Uterus (tissue), 3 donors: ENCODE measurements at regions not wholly inside any gene's neighbourhood (a gene's known extent, or its start where the extent isn't known, plus 50 kb on each side); places are given as distances from the start of the nearest gene placed in this dataset.

ENCODE experiments used
- DNase-seq, 2 donors: peaks; one replicate each; pipeline ENCODE4 v3.0.0-alpha.2; 2019 to 2020
- H3K27ac ChIP-seq, 2 donors: fragments of 200-600 bp; sonication (generic); 1 replicate in 1 of 2; 2 replicates in 1 of 2; pipeline ENCODE4 v1.5.1; 2016 to 2018
- H3K27me3 ChIP-seq, 2 donors: fragments of 200-600 bp; sonication (generic); one replicate each; pipeline ENCODE4 v1.5.1; 2018 to 2019; ENCODE audit warnings: control low read depth in 1 of 2
- H3K36me3 ChIP-seq, 2 donors: fragments of 200-600 bp; sonication (generic); one replicate each; pipeline ENCODE4 v1.5.1; 2019; ENCODE audit warnings: control low read depth in 1 of 2
- H3K4me1 ChIP-seq, 2 donors: fragments of 200-600 bp; sonication (generic); one replicate each; pipeline ENCODE4 v1.5.1; 2018 to 2019; ENCODE audit warnings: control low read depth in 1 of 2
- H3K4me3 ChIP-seq, 2 donors: fragments of 200-600 bp; sonication (generic); 1 replicate in 1 of 2; 2 replicates in 1 of 2; pipeline ENCODE4 v1.5.1; 2018 to 2019; ENCODE audit warnings: mild to moderate bottlenecking in 1 of 2
- H3K9me3 ChIP-seq, 2 donors: fragments of 200-600 bp; sonication (generic); one replicate each; pipeline ENCODE4 v1.5.1; 2019; ENCODE audit warnings: control low read depth in 1 of 2
- CTCF ChIP-seq, 4 experiments: fragments of 200-600 bp in 2 of 4; fragments of 450-650 bp in 2 of 4; sonication (generic) in 2 of 4; IDR thresholded peaks; one replicate each; pipeline ENCODE4 v1.5.1; 2016 to 2019; ENCODE audit warnings: antibody characterized with exemption in 4 of 4, mild to moderate bottlenecking in 2 of 4, moderate library complexity in 1 of 4
- POLR2A ChIP-seq, 2 donors: fragments of 450-650 bp; IDR thresholded peaks; one replicate each; pipeline ENCODE4 v1.6.1; 2016; ENCODE audit warnings: antibody characterized with exemption in 2 of 2, mild to moderate bottlenecking in 1 of 2, moderate library complexity in 1 of 2
- intact Hi-C: fragments of 100-400 bp; cut with DNase I; formaldehyde crosslinking; loops from one replicate; pipeline ENCODE4 v1.15.1; 2023; ENCODE audit warnings: low total_unique reads
- donor health status: DM: yes; HTN: yes; CAD: no.

DNA sequence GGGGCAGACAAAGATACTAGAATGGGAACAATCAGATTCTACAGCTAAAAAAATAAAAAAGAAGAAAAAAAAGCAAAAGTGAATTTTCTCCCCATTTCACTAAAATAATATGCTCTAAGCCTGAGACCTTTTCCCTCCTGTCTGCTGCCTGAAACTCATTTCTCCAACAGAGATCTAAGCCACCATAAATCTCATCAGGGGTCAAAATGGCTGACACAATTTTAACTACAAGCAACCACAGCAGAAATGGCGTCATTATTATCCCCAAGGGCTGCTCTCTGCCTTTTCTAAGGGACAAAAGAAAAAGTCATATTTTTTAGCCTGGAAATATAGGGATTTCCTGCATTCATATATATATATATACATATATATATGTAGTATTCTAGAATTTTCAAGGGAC lies 183.7 kb upstream of the CAMK1G start:
- TF ChIP-seq POLR2A (IDR thresholded peaks at IDR 0.05) = no peak
- no peak for TF ChIP-seq CTCF (IDR thresholded peaks at IDR 0.05)

GRCh38 chr1:209400351-209401220 lies 182.9 kb upstream of the CAMK1G start:
- Histone ChIP-seq H3K4me3 (no peak overlapping the region), H3K27me3 (no peaks in the 10 kb centered on the region), H3K36me3 (no peaks in the 10 kb centered on the region), H3K4me1 (no peaks in the 10 kb centered on the region), H3K9me3 (no peaks in the 10 kb centered on the region), H3K27ac (no peak overlapping the region)
- DNase-seq = no peak
- intact Hi-C loops = no loop called here
- TF ChIP-seq POLR2A (IDR thresholded peaks at IDR 0.05) (no peak), CTCF (IDR thresholded peaks at IDR 0.05) (no peak)

More for the DNA sequence above, 183.7 kb upstream of the CAMK1G start:
- no peaks in the 10 kb centered on the region for H3K4me1 ChIP-seq
- no peaks in the 10 kb centered on the region for H3K9me3 ChIP-seq
- H3K36me3 ChIP-seq = no peaks in the 10 kb centered on the region
- H3K4me3 ChIP-seq = no peak overlapping the region
- no peak for DNase-seq
- intact Hi-C loops = no loop called here
- no peak overlapping the region for H3K27ac ChIP-seq
- no peaks in the 10 kb centered on the region for H3K27me3 ChIP-seq

DNA sequence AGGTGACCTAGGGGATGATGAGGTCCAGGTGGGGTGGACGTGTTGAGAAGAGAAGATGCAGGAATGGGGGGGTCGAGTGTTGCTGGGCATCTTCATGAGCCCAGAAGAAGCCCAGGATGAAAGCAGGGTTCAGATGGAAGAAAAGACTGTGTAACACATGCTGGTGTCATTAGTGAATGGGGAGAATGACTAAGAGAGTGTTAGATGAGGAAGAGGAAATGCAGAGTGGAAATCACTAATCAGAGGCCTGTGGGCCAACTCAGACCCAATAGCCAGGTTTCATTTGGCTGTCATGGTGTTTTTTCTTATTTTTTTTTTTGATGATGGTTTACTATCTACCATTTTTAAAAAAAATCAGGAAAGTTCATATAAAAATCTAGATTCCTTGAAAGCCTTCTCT lies 180.8 kb upstream of the CAMK1G start:
- Histone ChIP-seq H3K27ac (no peak overlapping the region), H3K27me3 (no peaks in the 10 kb centered on the region), H3K4me1 (no peaks in the 10 kb centered on the region), H3K36me3 (no peaks in the 10 kb centered on the region), H3K4me3 (no peak overlapping the region), H3K9me3 (no peaks in the 10 kb centered on the region)
- intact Hi-C loops = no loop called here
- TF ChIP-seq POLR2A (IDR thresholded peaks at IDR 0.05) (no peak), CTCF (IDR thresholded peaks at IDR 0.05) (no peak)
- DNase-seq = no peak

DNA sequence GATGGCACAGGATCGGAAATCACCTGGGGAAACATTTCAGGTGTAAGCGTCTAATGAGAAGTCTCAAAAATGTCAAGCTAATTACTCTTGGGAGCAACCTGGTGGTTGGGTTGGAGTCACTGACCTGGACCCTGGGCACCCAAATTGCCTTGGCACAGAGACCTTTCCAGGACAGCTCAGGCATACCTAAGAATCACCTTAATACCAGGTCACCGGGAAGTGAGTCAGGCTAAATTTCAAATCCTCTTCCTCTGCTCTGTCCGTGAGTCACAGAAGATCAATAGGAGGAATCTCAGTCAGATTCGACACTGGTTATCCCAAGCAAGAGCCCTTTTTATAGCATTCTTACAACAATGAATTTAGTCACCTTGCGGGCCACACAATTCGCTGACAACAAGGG lies 179.6 kb upstream of the CAMK1G start:
- Histone ChIP-seq H3K36me3 (no peaks in the 10 kb centered on the region), H3K4me3 (no peak overlapping the region), H3K9me3 (no peaks in the 10 kb centered on the region), H3K27ac (no peak overlapping the region), H3K4me1 (no peaks in the 10 kb centered on the region), H3K27me3 (no peaks in the 10 kb centered on the region)
- TF ChIP-seq POLR2A (IDR thresholded peaks at IDR 0.05) (no peak), CTCF (IDR thresholded peaks at IDR 0.05) (no peak)
- intact Hi-C loops = no loop called here
- DNase-seq = no peak

GRCh38 chr1:209404577-209404976 lies 178.9 kb upstream of the CAMK1G start:
- no peaks in the 10 kb centered on the region for H3K9me3 ChIP-seq
- no peaks in the 10 kb centered on the region for H3K27me3 ChIP-seq
- H3K4me1 ChIP-seq = no peaks in the 10 kb centered on the region
- H3K4me3 ChIP-seq = no peak overlapping the region
- peak; percentile 19 to 28 for DNase-seq
- intact Hi-C loops = no loop called here
- no peaks in the 10 kb centered on the region for H3K36me3 ChIP-seq
- no peak overlapping the region for H3K27ac ChIP-seq
- TF ChIP-seq CTCF (IDR thresholded peaks at IDR 0.05) = no peak
- TF ChIP-seq POLR2A (IDR thresholded peaks at IDR 0.05) = no peak
